ENCODE measurements at regions not wholly inside any gene's neighbourhood (a gene's known extent, or its start where the extent isn't known, plus 50 kb on each side); places are given as distances from the start of the nearest gene placed in this dataset.

DNA sequence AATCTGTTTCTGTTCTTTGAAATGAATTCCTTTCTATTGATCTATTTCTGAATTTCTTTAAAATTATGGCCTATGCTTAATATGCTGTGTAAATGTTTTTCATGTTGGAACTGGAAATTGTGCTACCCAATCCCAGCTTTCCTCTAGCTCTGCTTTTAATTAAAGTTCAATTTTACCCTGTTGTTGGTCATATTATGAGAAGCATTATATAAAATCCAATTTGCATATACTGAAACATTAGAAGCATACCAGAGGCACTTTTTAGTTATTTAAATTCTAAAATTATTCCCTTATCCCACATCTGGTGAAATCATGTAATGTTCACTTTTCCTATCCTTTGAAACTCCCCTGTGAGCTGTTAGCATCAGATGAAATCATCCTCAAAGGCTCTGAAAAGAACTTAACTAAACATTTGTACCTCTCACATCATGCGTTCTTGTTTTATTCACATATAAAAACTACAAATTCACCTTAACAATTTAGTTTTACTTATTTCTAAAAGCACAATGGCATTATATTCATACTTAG lies 160.6 kb upstream of the COL21A1 start:
- DNase-seq: no peak

DNA sequence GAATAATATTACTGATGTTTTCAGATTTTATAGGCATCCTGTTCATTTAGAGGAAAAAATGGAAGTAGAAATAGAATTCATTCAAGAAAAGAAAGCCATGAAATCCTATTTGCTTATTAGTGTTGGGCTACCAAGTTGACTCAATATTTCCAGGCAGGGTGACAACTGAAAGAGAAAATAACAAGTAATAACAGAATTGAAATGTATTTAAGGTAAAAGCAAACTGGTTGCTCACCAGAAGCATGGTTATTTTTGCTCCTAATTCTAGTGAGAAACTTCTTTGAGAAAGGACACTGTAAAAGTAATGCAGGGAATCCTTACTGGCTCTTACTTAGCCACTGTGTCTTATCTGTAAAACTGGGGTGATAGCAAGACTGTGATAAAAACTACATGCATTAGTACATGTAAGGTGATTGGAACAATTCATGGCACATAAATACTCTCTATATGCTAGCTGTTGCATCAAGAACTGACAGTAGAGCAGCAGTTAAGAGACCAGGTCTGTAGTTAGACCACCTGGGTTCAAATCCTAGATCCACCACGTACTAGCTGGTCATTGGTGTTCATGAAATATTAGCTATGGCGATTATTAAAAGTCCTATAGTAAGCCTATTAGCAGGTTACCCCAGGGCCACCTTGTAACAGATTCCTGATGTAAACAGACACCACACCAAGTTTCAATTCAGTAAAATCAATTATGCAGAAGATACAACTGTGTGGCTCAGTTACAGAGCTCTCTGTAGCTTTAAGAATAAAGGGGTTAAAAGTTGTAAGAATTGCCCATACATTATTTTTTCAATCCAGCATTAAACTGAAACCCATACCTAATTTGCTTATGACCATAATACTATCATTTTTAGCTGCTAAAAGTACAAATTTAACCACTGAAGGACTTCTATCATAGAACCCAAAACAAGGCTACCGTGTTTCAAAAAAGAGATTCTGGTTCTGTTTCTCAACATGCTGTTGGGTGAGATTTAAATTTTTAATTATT lies 159.2 kb upstream of the COL21A1 start:
- no peak for DNase-seq

DNA sequence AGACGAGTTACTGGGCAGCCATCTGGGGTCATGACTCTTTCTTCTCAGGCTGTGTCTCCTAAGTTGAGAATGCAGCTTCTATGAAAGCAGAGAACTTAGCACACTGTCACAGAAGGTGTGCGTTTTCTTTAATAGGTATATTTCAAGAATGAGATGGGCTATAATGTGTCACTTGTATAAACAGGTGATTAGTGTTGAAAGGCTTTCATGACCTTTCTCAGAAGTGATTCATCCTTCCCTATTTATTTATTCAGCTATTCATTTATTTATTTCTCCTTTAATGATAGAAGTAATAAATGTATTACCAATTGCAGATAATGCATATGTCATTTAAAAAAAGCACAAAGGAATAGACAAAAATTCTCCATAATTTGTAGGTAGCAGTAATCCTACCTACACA lies 157.2 kb upstream of the COL21A1 start:
- no peak for DNase-seq

DNA sequence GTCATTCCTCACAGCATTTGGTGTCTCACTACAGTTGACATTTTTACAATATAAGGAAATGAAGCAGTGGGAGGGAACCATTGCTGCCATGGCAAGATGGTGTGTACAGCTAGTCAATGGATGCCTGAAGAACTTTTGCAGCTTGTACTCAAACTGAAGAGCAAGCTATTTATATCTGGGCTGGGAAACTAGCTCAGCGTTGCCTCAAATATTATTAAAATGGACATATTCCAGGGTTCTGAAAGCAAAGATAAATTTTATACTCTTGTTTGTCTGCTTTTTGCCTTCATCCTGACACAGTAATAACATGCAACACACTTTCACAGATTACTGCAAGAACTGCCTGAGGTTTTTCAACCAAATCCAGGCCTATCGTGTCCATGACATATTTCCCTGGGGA lies 156.4 kb upstream of the COL21A1 start:
- no peak for DNase-seq

DNA sequence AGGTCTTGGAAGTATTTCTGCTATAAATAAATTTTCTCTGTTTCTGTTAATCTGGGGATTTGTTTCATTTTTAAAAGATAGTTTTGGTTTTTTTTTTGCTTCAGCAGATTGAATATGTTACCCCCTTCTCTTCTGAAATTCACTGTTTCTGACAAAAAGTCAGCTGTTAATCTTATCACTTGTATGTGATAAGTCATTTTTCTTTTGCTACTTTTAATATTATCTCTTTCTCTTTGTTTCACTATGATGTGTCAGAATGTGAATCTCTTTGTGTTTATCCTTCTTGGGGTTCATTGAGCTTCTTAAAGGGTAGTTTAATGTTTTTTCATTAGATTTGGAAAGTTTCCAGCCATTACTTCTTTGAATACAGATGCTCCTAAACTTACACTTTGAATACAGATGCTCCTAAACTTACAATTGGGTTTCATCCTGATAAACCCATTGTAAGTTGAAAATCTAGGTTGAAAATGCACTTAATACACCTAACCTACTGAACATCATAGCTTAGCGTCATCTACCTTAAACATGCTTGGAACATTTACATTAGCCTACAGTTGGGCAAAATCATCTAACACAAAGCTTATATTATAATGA lies 154.2 kb upstream of the COL21A1 start:
- DNase-seq: no peak

DNA sequence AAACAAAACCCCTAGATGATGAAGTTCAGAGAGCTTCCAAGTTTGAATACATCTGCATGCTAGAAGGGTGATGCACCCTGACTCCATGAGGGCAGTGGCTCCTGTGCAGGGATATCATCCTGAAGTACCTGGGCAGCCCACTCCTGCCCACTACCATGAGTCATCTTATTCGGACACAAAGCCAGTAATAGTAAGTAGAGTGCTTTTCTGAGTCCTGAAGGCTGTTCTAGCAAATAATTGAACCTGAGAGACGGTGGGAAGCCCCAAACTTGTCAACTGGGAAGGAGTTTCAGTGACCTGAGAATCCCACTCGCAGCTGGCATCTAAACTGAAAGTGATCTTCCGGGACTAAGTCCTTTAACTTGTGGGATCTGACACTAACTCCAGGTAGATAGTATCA lies 152.9 kb upstream of the COL21A1 start:
- no peak for DNase-seq

DNA sequence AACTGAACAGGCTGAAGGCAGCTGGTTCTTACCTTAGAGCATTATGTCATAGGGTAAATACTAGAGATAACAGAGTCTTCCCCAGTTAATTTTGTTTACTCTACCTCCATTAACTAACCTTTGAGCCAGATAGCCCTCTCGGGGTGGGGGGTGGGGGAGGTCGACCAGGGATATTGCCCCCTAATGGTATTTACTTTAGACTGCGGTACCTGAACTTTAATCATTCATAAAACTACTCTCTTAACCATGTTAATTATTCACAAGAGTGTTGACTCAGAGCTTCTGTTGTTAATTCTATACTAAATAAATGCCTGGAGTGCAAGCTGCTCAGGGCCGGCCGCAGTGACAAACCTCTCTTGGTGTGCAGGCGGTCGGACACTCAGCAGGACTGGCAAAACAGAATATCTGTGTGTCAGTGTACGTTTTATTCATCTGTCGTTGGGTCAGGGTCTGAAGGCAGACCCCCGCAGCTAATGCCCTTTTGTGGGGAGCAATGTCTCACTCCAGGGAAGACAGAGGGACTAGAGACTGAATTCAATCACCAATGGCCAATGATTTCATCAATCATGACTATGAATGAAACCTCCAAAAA lies 152.4 kb upstream of the COL21A1 start:
- peak in 1 of 2 experiments; percentile 20 for DNase-seq

DNA sequence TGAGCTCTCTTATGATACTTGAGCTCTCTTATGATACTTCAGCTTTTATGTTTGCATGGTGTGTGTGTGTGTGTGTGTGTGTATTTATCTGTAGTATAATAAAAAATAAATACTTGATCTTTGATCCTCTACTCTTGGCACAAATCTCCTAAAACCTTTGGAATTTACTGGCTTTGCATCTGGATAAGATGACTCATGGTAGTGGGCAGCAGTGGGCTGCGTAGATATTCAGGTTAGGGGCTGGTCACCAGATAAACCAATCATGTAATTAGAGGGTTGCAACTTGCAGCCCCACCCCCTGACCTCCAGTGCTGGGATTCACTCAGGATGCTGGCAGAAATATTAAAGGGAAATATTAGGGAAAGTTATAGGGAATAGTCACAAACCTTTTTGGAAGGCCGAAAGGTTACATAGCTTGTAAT lies 151.9 kb upstream of the COL21A1 start:
- no peak for DNase-seq

DNA sequence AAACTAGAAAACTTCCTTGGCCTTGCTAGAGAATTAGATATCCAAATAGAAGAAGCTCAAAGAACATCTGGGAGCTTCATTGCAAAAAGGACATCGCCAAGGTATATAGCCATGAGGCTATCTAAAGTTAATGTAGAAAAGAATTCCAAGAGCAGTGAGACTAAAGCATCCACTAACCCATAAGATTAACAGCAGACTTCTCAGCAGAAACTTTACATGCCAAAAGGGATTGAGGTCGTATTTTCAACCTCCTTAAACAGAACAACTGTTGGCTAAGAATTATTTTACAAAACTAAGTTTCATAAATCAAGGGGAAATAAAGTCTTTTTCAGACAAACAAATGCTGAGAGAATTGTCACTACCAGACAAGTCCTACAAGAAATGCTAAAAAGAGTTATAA lies 149.1 kb upstream of the COL21A1 start:
- no peak for DNase-seq

DNA sequence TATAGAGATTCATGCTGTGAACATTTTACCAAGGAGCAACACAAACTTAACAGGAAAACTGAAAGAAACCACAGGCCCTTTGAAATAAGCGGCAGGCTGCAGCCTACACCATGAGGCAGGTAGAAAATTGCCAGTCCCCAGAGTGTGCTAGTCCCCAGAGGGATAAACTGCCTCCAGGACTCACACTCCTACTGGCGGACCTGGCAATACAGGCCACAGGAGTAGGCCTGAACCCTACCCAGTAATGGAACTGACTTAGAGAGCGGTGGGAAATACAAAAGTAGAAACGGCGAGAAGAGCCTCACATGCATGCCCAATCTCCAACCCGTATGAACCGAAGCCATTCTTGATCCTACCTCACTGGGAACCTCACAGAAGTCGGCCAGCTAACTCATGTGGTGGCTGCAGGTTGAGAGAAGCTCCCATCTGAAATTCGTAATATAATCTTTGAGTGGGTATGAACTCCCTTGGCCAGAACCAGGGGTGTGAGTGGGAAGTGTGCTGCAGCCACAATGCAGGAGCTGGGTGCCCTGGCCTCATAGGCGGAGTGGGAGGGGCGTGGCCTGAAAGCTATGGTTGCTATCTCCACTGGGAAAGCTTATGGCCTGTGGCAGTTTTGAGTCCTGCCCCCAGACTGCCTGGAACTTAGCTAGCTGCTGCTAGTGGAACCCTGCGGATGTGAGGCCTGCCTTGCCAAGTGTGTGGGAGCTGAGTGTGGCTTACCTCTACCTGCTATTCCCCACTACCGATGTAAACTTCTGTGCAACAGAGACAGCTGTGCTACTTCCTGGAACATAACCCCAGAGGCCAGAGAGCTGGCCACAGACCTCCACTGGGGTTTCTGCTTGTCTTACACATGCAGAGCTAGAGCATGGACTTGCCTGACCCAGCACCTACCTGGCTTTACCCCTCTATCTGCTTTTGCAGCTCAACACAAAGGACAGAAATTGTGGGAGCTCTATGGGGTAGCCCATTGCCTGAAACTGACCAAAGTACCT lies 146.5 kb upstream of the COL21A1 start:
- DNase-seq: no peak

DNA sequence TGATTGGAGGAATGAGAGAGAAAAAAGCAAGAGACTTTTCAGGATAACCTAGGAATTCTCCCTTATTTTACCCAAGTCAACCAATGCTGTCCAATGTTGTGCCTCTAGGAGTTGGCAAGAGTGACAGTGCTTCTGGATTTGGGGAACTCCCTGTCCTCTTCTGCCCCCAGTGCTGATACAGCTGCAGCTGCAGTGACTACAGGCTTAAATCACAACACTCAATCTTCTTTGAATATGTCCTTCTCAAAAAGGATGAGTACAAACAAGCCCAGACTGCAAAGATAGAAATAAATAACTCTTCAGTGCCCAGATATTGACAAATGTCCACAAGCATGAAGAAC lies 141.0 kb upstream of the COL21A1 start:
- no peak for DNase-seq

DNA sequence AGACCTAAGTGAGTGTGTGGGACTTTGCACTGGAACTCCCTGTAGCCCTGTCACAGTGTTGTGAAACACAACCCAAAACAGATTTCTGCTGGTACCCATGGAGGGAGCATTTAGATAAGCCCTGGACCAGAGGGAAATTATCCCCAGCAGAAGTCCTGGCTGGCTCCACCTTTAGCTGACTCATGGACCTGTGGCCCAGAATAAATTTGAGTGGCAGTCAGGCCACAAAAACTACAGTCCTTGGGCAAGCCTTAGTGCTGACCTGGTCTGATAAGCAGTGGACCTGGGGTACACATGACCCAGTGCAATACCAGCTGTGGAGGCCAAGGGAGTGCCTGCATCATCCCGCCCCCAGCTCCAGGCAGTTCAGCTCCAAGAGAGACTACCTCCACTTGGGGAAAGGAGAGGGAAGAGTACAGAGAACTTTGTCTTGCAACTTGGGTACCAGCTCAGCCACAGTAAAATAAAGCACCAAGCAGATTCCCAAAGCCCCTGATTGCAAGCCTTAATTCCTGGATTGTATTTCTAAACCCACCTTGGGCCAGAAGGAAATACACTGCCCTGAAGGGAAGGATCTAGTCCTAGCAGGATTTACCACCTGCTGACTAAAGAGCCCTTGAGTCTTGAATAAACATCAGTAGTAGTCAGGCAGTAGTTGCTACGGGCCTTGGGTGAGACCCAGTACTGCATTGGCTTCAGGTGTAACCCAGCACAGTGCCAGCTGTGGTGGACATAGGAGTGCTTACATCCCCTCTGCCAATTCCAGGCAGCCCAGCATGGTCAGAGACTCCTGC lies 140.4 kb upstream of the COL21A1 start:
- DNase-seq: no peak

DNA sequence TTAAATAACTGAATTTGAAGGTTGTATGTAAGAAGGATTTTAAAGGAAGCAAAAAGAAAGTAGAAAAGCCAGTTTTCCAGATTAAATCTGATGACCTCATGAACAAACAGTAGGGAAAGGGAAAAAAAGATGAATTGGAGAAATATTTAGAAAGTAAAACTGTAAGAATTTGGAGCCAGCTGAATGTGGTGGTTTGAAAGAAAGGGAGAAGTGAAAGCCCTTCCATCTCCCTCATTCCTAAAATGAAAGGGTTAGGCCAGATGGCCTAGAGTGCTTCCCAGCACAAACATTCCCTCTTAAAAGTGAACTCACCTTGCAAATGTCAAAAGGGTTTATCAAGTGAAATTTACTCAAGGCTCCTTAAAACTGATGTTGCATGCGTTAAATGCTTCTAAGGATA lies 139.3 kb upstream of the COL21A1 start:
- DNase-seq: no peak

DNA sequence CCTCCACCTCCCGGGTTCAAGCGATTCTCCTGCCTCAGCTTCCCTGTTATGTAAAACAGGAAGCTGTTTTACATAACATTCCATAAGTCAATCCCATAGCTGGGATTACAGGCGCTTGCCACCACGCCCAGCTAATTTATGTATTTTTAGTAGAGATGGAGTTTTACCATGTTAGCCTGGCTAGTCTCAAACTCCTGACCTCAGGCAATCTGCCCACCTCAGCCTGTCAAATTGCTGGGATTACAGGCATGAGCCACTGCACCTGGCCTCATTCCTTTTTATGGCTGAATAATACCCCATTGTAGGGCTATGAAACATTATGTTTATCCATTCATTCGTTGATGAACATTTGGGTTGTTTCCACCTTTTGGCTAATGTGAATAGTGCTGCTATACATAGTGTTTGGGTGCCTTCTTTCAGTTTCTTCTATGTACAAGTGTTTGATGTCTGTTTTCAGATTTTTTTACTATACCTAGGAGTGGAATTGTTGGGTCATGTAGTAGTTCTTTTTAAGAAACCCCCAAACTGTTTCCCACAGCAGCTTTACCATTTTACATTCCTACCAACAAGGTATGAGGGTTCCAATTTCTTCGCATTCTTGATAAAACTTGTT lies 138.7 kb upstream of the COL21A1 start:
- no peak for DNase-seq

DNA sequence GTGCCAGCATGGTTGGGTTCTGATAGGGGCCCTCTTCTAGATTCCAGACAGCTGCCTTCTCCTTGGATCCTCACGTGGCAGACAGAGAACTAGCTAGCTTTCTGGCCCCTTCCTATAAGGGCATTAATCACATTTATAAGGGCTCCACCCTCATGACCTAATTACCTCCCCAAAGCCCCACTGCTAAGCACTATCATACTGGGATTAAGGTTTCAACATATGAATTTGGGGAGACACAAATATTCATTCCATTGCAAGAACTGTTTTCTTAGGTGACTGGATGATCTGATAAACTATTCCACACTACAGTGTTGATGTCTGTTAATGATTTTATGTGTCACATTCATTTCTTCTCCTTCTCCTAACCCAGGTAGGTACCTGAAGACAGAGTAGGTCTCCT lies 135.8 kb upstream of the COL21A1 start:
- no peak for DNase-seq

DNA sequence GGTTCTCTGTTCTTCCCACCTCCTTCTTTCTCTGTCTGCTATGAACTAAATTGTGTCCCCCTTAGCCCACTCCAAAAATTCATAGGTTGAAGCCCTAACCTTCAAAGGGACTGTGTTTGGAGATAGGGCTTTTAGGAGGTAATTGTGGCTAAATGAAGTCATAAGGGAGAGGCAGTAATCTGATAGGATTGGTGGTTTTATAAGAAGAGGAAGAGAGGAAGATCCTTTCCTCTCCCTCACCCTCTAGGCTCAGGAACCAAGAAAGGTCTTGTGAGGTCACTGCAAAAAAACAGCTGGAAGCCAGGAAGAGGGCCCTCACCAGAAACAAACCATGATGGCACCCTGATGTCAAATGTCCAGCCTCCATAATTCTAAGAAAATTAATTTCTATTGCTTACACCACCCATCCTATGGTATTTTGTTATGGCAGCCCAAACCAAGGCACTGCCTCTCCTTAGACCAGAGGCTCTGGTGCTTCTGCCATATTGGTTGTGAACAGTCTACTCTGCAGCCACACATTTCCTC lies 135.1 kb upstream of the COL21A1 start:
- DNase-seq: no peak

DNA sequence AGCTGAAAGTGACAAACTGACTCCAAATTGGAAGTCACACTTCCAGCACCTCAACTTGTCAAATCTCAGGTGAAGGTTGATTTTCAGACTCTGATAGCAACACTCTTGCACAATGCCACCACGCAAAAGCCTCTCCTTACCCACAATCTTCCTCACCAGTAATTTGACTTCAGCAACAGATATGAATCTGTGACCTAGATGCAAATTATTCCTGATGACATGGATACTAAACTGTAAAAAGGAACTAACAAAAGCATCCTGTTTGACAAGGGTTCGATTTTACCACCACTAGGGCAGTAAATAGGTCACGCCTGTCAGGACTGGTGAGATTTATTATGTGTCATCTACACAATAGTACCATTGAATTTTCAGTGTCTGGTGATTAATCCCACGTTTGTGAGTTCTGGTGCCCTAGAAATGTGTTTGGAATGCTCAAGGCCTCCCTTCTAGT lies 134.4 kb upstream of the COL21A1 start:
- no peak for DNase-seq

DNA sequence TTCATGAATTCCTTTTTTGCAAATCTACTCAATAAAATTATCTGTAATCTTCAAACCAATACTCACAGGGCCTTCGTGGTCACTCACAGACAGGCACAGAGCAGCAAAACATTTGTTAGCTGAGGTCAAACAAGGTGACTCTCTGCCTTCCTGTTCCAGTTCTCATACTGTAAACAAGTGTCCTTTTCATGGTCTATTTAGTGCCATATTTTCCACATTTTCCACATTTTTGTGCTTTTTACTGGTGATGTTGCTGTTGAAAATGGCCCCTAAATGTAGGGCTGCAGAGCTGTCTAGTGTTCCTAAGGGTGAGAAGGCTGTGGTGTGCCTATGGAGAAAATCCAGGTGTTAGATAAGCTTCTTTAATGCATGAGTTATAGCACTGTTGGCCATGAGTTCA lies 133.1 kb upstream of the COL21A1 start:
- no peak for DNase-seq

DNA sequence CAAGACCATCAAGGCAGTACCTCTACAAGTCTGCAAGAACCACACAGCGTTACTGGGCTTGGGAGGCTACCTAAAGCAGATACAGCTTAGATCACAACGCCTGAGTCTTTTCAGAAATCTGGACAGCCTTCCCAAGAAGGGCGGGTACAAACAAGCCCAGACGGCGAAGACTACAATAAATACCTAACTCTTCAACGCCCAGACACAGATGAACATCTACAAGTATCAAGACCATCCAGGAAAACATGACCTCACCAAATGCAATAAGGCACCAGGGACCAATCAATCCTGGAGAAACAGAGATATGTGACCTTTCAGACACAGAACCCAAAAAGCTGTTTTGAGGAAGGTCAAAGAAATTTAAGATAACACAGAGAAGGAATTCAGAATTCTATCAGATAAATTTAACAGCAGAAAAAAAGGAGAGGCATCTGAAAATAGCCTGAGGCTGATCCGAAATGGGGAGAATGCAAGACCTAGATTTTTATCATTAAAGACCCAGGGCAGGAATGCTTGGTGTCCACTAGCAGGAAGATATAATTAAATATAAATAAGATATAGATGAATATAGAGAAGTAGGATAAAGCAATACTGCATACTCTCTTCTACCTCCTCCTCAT lies 131.7 kb upstream of the COL21A1 start:
- no peak for DNase-seq

DNA sequence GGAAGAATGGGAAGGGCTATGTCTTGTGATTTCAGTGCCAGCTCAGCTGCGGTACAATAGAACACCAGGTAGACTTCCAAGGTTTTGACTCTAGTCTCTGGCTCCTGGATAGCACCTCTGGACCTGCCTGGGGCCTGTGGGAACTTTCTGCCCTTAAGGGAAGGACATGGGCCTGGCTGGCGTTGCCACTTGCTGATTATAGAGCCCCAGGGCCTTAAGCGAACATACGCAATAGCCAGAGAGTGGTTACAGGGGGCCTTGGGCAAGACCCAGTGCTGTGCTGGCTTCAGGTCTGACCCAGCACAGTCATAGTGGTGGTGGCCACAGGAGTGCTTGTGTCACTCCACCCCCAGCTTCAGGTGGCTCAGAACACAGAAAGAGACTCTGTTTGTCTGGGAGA lies 131.1 kb upstream of the COL21A1 start:
- no peak for DNase-seq
